HEK293 (cell line): ENCODE measurements at regions not wholly inside any gene's neighbourhood (a gene's known extent, or its start where the extent isn't known, plus 50 kb on each side); places are given as distances from the start of the nearest gene placed in this dataset.

Source experiments
- CTCF ChIA-PET: fragments of 350-600 bp; formaldehyde crosslinking; extraction: SDS; loops from one replicate; lab custom pipeline; 2021; ENCODE audit warnings: antibody characterized with exemption; lab: Yijun Ruan, JAX
- POLR2A ChIA-PET: fragments of 300-600 bp; formaldehyde crosslinking; extraction: SDS; loops from one replicate; lab custom pipeline; 2020; ENCODE audit warnings: antibody characterized with exemption, inconsistent platforms; lab: Yijun Ruan, JAX
- H3K27ac ChIP-seq: fragments of 200-500 bp; sonication (Bioruptor generic); 2 replicates; pipeline ENCODE4 v1.5.1; 2014; ENCODE audit warnings: low read depth, low read length, control low read depth, inconsistent platforms; ENCODE audit errors: extremely low read depth
- H3K36me3 ChIP-seq, 2 experiments: fragments of 200-500 bp in 1 of 2; sonication (Bioruptor generic) in 1 of 2; 1 replicate in 1 of 2; 2 replicates in 1 of 2; pipeline ENCODE4 v1.5.1; 2014 to 2017; ENCODE audit warnings: inconsistent platforms in 2 of 2, low read length in 2 of 2; ENCODE audit not compliant: control insufficient read depth in 2 of 2, insufficient read depth in 1 of 2
- H3K4me1 ChIP-seq: fragments of 200-500 bp; sonication (Bioruptor generic); 2 replicates; pipeline ENCODE4 v1.5.1; 2014; ENCODE audit warnings: mild to moderate bottlenecking, low read length, inconsistent platforms; ENCODE audit not compliant: control insufficient read depth, insufficient read depth
- H3K4me3 ChIP-seq: 2 replicates; pipeline ENCODE4 v1.5.1; 2011; ENCODE audit warnings: low read depth, mild to moderate bottlenecking, control low read depth, low read length, moderate library complexity
- H3K9me3 ChIP-seq: fragments of 200-500 bp; sonication (Bioruptor generic); 2 replicates; pipeline ENCODE4 v1.5.1; 2014; ENCODE audit warnings: low read depth, low read length, inconsistent platforms; ENCODE audit not compliant: control insufficient read depth, insufficient read depth
- GLI4 ChIP-seq: fragments of 450-650 bp; formaldehyde crosslinking; IDR thresholded peaks from 2 replicates; pipeline ENCODE4 v1.5.1; 2016; ENCODE audit warnings: missing biosample characterization, missing genetic modification characterization
- IKZF3 ChIP-seq: fragments of 450-650 bp; IDR thresholded peaks from 2 replicates; pipeline ENCODE4 v1.5.0; 2018; ENCODE audit warnings: missing biosample characterization, mild to moderate bottlenecking, missing genetic modification characterization, moderate library complexity
- ZFP69B ChIP-seq: fragments of 450-650 bp; formaldehyde crosslinking; IDR thresholded peaks from 2 replicates; pipeline ENCODE4 v1.5.1; 2016; ENCODE audit warnings: missing biosample characterization, missing genetic modification characterization
- ZNF184 ChIP-seq: fragments of 450-650 bp; IDR thresholded peaks from 2 replicates; pipeline ENCODE4 v1.5.1; 2018; ENCODE audit warnings: missing biosample characterization, mild to moderate bottlenecking, missing genetic modification characterization
- ZNF19 ChIP-seq: fragments of 450-650 bp; formaldehyde crosslinking; IDR thresholded peaks from 2 replicates; pipeline ENCODE4; 2016; ENCODE audit warnings: missing biosample characterization, missing genetic modification characterization, low read depth
- ZNF2 ChIP-seq: fragments of 450-650 bp; formaldehyde crosslinking; IDR thresholded peaks from 2 replicates; pipeline ENCODE4 v1.5.1; 2016; ENCODE audit warnings: missing biosample characterization, missing genetic modification characterization
- ZNF239 ChIP-seq: fragments of 450-650 bp; formaldehyde crosslinking; IDR thresholded peaks from 2 replicates; pipeline ENCODE4 v1.5.1; 2016; ENCODE audit warnings: missing biosample characterization, missing genetic modification characterization
- ZNF274 ChIP-seq, 2 experiments: fragments of 200-500 bp in 1 of 2; fragments of 450-650 bp in 1 of 2; sonication (Bioruptor generic) in 1 of 2; formaldehyde crosslinking in 1 of 2; IDR thresholded peaks; 2 replicates each; pipeline versions ENCODE4 v1.5.1 to v1.6.1; 2014 to 2016; ENCODE audit warnings: borderline replicate concordance in 1 of 2, inconsistent platforms in 1 of 2, low read length in 1 of 2, missing biosample characterization in 1 of 2, missing genetic modification characterization in 1 of 2
- ZNF354C ChIP-seq: fragments of 450-650 bp; formaldehyde crosslinking; IDR thresholded peaks from 2 replicates; pipeline ENCODE4 v1.5.1; 2016; ENCODE audit warnings: missing biosample characterization, missing genetic modification characterization, low read depth, borderline replicate concordance
- ZNF423 ChIP-seq: fragments of 450-650 bp; formaldehyde crosslinking; IDR thresholded peaks from 2 replicates; pipeline ENCODE4 v1.5.1; 2016; ENCODE audit warnings: missing biosample characterization, missing genetic modification characterization
- ZNF48 ChIP-seq: fragments of 450-650 bp; formaldehyde crosslinking; IDR thresholded peaks from 2 replicates; pipeline ENCODE4 v1.5.1; 2016; ENCODE audit warnings: missing biosample characterization, missing genetic modification characterization
- ZNF571 ChIP-seq: fragments of 450-650 bp; formaldehyde crosslinking; IDR thresholded peaks from 2 replicates; pipeline ENCODE4 v1.5.0; 2017; ENCODE audit warnings: missing biosample characterization, missing genetic modification characterization
- ZNF610 ChIP-seq: fragments of 450-650 bp; formaldehyde crosslinking; IDR thresholded peaks from 2 replicates; pipeline ENCODE4 v1.5.1; 2016; ENCODE audit warnings: missing biosample characterization, missing genetic modification characterization, borderline replicate concordance
- ZNF701 ChIP-seq: fragments of 450-650 bp; formaldehyde crosslinking; IDR thresholded peaks from 2 replicates; pipeline ENCODE4 v1.5.1; 2016; ENCODE audit warnings: missing biosample characterization, missing genetic modification characterization
- ZNF768 ChIP-seq: fragments of 450-650 bp; formaldehyde crosslinking; IDR thresholded peaks from 2 replicates; pipeline ENCODE4 v1.5.1; 2018; ENCODE audit warnings: missing biosample characterization, mild to moderate bottlenecking, missing genetic modification characterization
- TF ChIP-seq, protein P1 (sequence below): fragments of 450-650 bp; formaldehyde crosslinking; IDR thresholded peaks from 2 replicates; pipeline ENCODE4 v1.5.1; 2016; ENCODE audit warnings: missing biosample characterization, missing genetic modification characterization
- TF ChIP-seq, protein P2 (sequence below): fragments of 450-650 bp; formaldehyde crosslinking; IDR thresholded peaks from 2 replicates; pipeline ENCODE4 v1.5.1; 2017; ENCODE audit warnings: missing biosample characterization, missing genetic modification characterization
- TF ChIP-seq, protein P3 (sequence below): fragments of 450-650 bp; formaldehyde crosslinking; IDR thresholded peaks from 2 replicates; pipeline ENCODE4 v1.5.1; 2016; ENCODE audit warnings: missing biosample characterization, missing genetic modification characterization
- TF ChIP-seq, protein P4 (sequence below): fragments of 450-650 bp; formaldehyde crosslinking; IDR thresholded peaks from 2 replicates; pipeline ENCODE4 v1.5.1; 2016; ENCODE audit warnings: missing biosample characterization, missing genetic modification characterization, borderline replicate concordance
- TF ChIP-seq, protein P5 (sequence below): fragments of 450-650 bp; formaldehyde crosslinking; conservative IDR thresholded peaks from 2 replicates; pipeline ENCODE4 v1.5.1; 2016; ENCODE audit warnings: low read depth, missing biosample characterization, missing genetic modification characterization

DNA sequence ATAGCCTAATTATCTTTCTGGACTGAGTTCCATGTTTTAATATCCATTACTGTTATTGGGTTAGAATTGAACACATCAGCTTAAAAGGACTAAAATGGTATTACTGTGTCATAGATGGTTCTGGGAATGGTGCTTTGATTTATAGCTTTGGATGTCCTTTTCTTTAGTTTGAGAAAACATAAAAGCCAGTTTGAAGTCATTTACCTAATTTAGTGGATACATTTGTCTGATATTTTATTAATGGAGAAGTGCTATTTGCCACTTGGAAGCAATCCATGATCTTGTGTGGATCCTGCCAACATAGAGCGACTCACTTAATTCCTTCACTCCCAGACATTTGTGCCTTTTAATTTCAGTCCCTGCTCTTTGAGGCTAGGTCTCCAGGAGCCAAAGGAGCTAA, 212.4 kb upstream of the PACRGL start:
- Histone ChIP-seq H3K4me1 (no peaks in the 10 kb centered on the region), H3K4me3 (no peak overlapping the region), H3K9me3 (no peaks in the 10 kb centered on the region), H3K36me3 (peaks cover 4 to 77% of the 10 kb centered on the region in 2 experiments; a peak in 2 of 3 replicates), H3K27ac (no peak overlapping the region)
- TF ChIP-seq ZNF2 (tag by site-specific recombination) (no peak), ZNF571 (tag by site-specific recombination) (no peak), ZNF19 (no peak), ZNF610 (tag by site-specific recombination) (no peak), ZNF48 (tag by site-specific recombination) (no peak), IKZF3 (tag by site-specific recombination) (no peak), ZNF274 (IDR thresholded peaks at IDR 0.05; ENCODE audit: low read length) (no peak), ZNF274 (tag by site-specific recombination; IDR thresholded peaks at IDR 0.05; ENCODE audit: borderline replicate concordance) (no peak), ZNF423 (tag by site-specific recombination) (no peak), ZNF768 (tag by site-specific recombination) (no peak)
- TF ChIP-seq, protein P1, sequence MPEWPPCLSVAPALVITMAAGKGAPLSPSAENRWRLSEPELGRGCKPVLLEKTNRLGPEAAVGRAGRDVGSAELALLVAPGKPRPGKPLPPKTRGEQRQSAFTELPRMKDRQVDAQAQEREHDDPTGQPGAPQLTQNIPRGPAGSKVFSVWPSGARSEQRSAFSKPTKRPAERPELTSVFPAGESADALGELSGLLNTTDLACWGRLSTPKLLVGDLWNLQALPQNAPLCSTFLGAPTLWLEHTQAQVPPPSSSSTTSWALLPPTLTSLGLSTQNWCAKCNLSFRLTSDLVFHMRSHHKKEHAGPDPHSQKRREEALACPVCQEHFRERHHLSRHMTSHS = no peak
- TF ChIP-seq, protein P2, sequence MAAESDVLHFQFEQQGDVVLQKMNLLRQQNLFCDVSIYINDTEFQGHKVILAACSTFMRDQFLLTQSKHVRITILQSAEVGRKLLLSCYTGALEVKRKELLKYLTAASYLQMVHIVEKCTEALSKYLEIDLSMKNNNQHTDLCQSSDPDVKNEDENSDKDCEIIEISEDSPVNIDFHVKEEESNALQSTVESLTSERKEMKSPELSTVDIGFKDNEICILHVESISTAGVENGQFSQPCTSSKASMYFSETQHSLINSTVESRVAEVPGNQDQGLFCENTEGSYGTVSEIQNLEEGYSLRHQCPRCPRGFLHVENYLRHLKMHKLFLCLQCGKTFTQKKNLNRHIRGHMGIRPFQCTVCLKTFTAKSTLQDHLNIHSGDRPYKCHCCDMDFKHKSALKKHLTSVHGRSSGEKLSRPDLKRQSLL = no peak
- TF ChIP-seq, protein P3, sequence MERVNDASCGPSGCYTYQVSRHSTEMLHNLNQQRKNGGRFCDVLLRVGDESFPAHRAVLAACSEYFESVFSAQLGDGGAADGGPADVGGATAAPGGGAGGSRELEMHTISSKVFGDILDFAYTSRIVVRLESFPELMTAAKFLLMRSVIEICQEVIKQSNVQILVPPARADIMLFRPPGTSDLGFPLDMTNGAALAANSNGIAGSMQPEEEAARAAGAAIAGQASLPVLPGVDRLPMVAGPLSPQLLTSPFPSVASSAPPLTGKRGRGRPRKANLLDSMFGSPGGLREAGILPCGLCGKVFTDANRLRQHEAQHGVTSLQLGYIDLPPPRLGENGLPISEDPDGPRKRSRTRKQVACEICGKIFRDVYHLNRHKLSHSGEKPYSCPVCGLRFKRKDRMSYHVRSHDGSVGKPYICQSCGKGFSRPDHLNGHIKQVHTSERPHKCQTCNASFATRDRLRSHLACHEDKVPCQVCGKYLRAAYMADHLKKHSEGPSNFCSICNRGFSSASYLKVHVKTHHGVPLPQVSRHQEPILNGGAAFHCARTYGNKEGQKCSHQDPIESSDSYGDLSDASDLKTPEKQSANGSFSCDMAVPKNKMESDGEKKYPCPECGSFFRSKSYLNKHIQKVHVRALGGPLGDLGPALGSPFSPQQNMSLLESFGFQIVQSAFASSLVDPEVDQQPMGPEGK (tag by site-specific recombination) = no peak
- CTCF ChIA-PET = interaction anchor here (0.9 kb wide), 1 partner anchor 15 kb away, joined by 3 read pairs; no protein-coding TSS in a partner anchor
- POLR2A ChIA-PET = no interaction called here

DNA sequence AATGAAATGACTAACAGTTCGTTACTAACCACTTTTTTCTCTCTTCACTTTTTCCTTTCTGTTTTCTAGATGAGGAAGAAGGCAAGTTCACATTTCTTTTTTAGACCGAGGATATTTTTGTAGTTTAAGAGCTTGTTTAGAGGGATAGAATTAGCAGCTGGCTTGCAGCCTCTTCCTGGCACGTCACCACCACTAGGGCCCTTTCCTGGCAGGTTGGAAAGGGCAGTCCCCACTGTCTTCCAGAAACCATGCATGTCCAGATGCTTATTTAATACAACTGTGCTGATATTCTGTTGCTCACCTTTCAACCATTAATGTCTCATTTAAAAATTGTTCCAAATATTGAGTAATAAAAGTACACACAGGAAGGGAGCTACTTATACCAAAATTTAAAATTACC, 209.5 kb upstream of the PACRGL start:
- no peaks in the 10 kb centered on the region for H3K9me3 ChIP-seq
- ChIA-PET CTCF (interaction anchor here (0.7 kb wide), 2 partner anchors 15 to 65 kb away, joined by 4 to 7 read pairs; no protein-coding TSS in a partner anchor), POLR2A (no interaction called here)
- peaks cover 4 to 81% of the 10 kb centered on the region in 2 experiments; a peak in 2 of 3 replicates for H3K36me3 ChIP-seq
- H3K27ac ChIP-seq = no peak overlapping the region
- H3K4me3 ChIP-seq = no peak overlapping the region
- H3K4me1 ChIP-seq = no peaks in the 10 kb centered on the region
- TF ChIP-seq ZNF354C (no peak), ZNF239 (tag by site-specific recombination) (no peak), GLI4 (no peak), ZNF701 (tag by site-specific recombination) (no peak), ZFP69B (tag by site-specific recombination) (no peak), ZNF184 (no peak)
- TF ChIP-seq, protein P4, sequence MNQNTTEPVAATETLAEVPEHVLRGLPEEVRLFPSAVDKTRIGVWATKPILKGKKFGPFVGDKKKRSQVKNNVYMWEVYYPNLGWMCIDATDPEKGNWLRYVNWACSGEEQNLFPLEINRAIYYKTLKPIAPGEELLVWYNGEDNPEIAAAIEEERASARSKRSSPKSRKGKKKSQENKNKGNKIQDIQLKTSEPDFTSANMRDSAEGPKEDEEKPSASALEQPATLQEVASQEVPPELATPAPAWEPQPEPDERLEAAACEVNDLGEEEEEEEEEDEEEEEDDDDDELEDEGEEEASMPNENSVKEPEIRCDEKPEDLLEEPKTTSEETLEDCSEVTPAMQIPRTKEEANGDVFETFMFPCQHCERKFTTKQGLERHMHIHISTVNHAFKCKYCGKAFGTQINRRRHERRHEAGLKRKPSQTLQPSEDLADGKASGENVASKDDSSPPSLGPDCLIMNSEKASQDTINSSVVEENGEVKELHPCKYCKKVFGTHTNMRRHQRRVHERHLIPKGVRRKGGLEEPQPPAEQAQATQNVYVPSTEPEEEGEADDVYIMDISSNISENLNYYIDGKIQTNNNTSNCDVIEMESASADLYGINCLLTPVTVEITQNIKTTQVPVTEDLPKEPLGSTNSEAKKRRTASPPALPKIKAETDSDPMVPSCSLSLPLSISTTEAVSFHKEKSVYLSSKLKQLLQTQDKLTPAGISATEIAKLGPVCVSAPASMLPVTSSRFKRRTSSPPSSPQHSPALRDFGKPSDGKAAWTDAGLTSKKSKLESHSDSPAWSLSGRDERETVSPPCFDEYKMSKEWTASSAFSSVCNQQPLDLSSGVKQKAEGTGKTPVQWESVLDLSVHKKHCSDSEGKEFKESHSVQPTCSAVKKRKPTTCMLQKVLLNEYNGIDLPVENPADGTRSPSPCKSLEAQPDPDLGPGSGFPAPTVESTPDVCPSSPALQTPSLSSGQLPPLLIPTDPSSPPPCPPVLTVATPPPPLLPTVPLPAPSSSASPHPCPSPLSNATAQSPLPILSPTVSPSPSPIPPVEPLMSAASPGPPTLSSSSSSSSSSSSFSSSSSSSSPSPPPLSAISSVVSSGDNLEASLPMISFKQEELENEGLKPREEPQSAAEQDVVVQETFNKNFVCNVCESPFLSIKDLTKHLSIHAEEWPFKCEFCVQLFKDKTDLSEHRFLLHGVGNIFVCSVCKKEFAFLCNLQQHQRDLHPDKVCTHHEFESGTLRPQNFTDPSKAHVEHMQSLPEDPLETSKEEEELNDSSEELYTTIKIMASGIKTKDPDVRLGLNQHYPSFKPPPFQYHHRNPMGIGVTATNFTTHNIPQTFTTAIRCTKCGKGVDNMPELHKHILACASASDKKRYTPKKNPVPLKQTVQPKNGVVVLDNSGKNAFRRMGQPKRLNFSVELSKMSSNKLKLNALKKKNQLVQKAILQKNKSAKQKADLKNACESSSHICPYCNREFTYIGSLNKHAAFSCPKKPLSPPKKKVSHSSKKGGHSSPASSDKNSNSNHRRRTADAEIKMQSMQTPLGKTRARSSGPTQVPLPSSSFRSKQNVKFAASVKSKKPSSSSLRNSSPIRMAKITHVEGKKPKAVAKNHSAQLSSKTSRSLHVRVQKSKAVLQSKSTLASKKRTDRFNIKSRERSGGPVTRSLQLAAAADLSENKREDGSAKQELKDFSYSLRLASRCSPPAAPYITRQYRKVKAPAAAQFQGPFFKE = no peak
- TF ChIP-seq, protein P5, sequence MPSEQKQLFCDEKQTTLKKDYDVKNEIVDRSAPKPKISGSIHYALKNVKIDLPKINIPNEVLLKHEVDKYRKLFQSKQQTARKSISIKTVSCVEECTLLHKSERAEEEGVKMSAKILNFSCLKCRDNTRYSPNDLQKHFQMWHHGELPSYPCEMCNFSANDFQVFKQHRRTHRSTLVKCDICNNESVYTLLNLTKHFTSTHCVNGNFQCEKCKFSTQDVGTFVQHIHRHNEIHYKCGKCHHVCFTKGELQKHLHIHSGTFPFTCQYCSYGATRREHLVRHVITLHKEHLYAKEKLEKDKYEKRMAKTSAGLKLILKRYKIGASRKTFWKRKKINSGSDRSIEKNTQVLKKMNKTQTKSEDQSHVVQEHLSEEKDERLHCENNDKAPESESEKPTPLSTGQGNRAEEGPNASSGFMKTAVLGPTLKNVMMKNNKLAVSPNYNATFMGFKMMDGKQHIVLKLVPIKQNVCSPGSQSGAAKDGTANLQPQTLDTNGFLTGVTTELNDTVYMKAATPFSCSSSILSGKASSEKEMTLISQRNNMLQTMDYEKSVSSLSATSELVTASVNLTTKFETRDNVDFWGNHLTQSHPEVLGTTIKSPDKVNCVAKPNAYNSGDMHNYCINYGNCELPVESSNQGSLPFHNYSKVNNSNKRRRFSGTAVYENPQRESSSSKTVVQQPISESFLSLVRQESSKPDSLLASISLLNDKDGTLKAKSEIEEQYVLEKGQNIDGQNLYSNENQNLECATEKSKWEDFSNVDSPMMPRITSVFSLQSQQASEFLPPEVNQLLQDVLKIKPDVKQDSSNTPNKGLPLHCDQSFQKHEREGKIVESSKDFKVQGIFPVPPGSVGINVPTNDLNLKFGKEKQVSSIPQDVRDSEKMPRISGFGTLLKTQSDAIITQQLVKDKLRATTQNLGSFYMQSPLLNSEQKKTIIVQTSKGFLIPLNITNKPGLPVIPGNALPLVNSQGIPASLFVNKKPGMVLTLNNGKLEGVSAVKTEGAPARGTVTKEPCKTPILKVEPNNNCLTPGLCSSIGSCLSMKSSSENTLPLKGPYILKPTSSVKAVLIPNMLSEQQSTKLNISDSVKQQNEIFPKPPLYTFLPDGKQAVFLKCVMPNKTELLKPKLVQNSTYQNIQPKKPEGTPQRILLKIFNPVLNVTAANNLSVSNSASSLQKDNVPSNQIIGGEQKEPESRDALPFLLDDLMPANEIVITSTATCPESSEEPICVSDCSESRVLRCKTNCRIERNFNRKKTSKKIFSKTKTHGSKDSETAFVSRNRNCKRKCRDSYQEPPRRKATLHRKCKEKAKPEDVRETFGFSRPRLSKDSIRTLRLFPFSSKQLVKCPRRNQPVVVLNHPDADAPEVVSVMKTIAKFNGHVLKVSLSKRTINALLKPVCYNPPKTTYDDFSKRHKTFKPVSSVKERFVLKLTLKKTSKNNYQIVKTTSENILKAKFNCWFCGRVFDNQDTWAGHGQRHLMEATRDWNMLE (tag by site-specific recombination) = no peak
